ENCODE measurements at regions not wholly inside any gene's neighbourhood (a gene's known extent, or its start where the extent isn't known, plus 50 kb on each side); places are given as distances from the start of the nearest gene placed in this dataset.
"Not testable (repeated sequence)": the region's sequence is repeated elsewhere in the genome, so short reads cannot be mapped to it uniquely, and the experiment has no call there.

DNA sequence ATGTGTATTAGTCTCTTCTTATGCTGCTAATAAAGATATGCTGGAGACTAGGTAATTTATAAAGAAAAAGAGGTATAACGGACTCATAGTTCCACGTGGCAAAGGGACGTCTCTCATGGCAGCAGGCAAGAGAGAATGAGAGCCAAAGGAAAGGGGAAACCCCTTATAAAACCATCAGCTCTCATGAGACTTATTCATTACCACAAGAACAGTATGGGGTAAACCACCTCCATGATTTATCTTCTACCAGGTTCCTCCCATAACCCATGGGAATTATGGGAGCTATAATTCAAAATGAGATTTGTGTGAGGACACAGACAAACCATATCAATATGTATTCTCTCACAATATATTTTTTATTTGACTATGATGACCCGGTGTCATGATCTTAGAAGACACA, 109.1 kb downstream of the UTRN start:
- no peak for FAIRE-seq
- DNase-seq (ENCODE audit: low spot score): no peak

- DNase-seq (ENCODE audit: low spot score): no peak
- no peak for FAIRE-seq
Measured at GRCh38 chr6:144395014-144395413, 109.9 kb downstream of the UTRN start.

- FAIRE-seq: no peak
- no peak for DNase-seq (ENCODE audit: low spot score)
Measured at GRCh38 chr6:144395826-144396225, 110.7 kb downstream of the UTRN start.

DNA sequence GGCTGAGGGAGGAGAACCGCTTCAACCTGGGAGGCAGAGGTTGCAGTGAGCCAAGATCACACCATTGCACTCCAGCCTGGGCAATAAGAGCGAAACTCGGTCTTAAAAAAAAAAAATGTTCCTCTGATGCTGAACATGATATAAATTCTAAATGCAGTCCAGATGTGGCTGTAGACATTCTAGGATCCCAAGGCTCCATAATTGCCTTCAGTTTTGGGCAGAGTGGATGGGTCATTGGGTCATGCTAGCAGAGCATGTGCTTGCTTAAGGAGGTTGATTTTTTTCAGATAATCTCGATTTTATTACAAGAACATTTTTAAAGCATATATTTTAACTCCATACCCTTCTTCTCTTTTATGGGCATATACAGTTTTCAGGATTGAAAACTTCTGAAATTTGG, 112.0 kb downstream of the UTRN start:
- FAIRE-seq: no peak

GRCh38 chr6:144400321-144400720, 115.2 kb downstream of the UTRN start:
- no peak for FAIRE-seq
- no peak for DNase-seq (ENCODE audit: low spot score)

More for the DNA sequence above, 112.0 kb downstream of the UTRN start:
- DNase-seq (ENCODE audit: low spot score): no peak

DNA sequence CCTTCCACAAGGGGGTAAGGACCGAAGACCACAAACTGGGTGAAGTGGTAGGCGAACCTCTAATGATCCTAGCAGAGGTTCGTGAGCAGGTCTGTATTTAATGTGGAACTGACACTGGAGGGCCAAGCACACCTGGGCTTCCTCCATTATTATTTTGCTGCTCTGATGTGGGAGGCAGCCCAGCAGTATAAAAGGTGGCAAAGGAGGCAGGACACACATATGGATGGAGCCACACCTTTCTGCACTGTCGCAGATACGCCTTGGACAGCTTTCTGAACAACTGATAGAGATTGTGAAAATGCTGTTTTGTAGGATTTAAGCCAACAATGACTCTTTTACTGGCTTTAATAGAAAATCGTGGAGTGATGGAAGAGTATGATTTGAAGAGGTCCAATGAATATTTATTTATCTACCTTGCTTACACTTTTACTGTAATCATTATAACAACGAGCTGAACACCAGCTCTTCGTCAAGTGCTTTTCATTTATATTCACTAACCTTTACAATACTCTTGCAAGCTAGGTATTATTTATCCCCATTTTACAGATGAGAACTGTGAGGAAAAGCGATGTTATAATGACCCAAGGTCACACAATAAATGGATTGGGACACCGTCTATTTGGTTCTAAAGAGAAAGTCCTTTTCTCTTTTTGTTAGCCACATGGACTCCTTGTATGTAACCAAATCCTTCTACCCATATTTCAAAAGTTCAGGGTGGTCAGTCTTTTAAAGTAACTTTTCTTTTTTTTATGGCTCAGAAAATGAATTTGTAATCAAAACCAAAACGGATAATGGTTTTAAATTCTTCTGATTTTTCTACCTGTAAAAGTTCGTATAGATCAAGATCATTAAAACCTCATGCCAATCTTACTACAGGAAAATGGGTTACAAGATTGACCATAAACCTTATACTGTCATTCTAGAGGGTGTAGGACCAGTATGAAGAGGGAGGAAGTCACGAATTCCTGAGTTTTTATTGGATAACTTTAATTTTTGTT, 116.9 kb downstream of the UTRN start:
- no peak for FAIRE-seq
- no peak for DNase-seq (ENCODE audit: low spot score)

DNA sequence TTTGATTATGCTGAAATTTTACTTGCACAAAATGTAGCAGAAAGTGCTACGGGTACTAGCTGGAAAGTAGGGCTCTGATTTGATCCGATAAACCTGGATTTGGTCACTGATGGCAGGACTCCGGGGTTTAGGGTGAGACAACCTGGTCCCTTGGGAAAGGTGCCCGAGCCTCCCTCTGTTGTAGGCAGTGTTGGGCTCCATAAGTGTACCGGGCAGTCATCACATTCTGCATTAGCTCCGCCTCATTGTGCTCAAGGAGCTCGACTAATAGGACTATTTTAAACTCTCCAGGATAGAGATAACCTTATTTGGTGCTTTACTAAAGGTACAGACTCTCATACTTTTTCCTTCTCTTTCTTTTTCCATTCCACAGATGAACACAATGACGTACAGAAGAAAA, 117.6 kb downstream of the UTRN start:
- FAIRE-seq (no peak), DNase-seq (ENCODE audit: low spot score) (no peak)

DNA sequence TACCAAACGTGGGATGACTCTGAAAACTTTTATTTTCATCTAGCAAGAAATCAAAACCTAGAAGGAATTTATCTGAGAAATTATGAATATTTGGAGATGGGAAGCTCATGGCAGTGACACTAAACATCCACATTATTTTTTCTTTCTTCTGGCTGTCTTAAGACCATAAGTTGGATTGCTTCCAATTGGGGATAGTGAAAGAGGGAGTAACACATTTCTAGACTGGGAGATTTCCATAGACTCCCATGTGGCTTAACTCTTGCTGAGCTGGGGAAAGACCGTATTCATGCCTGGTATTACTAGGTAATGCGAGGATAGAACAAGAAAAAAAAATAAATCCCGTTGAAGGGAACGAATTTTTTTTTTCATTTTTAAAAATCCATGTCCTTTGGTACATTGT, 120.0 kb downstream of the UTRN start:
- DNase-seq (ENCODE audit: low spot score) (no peak), FAIRE-seq (no peak)

DNA sequence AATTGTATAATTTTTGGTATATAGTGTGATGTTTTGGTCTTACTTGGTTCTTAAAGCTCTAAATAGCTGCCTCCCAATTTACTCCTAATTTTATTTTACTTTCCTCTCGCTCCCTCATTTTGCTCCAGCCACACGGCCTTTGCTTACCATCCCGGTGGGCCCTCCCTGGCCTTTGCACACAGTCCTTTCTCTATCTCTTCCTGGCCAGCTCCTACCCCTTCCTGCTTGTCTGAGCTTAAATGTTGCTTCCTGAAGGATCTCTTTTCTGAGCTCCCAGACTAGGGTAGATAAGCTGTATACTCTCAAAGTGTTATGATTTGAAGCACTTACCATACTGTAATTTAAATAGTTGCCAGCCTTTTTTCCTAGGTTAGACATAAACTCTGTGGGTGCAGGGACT, 121.7 kb downstream of the UTRN start:
- FAIRE-seq: no peak
- no peak for DNase-seq (ENCODE audit: low spot score)

DNA sequence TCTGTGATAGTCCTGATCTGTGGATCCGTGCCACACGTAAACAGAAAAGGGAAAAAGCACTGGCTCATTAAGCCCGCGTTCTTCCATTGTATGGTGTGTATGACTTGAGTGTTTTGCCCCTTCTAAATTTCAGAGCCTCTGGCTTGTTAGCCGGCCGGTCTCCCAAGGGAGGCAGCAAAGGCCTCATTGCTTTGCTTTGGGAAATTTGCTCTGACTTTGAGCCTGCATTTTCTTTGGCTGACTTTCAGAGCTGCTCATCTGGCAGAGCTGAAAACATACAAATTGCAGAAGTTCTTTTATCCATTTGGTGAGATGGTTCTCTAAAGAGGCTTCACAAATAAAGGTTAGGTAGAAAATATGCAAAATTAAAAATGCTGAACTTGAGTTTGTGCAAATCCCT, 123.0 kb downstream of the UTRN start:
- FAIRE-seq (no peak), DNase-seq (ENCODE audit: low spot score) (no peak)

- FAIRE-seq (no peak), DNase-seq (ENCODE audit: low spot score) (no peak)
Measured at GRCh38 chr6:144410059-144410458, 124.9 kb downstream of the UTRN start.

- not testable (repeated sequence) for FAIRE-seq; DNase-seq (ENCODE audit: low spot score)
Measured at GRCh38 chr6:144410574-144410973, 125.4 kb downstream of the UTRN start.

DNA sequence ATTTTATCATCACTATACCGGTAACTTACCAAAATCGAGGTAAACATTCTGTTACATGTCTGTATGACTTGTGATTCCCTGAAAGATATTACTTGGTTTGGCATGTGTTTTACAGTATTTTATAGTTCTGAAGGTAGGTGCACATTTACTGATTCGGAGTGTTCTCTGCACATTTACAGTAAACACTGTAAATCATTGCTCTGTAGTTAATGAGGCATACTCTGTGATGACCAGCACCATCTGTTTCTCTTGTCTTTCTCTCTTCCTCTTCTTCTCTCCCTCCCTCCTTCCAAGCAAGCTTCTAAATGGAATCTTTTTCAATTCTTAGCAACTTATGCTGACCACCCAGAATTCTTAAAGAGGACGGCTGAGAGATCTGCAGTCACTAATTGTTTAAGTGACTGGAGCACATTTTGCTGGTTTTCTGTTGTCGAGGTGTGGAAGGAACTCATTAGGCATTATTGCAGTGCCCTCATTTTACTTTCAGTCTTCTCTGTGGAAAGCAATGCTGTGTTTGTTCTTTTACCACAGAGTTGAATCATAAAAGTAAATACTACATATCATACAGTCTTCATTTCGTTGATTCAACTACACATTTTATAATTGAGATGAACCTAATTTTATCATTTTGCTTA, 126.5 kb downstream of the UTRN start:
- DNase-seq (ENCODE audit: low spot score): no peak
- no peak for FAIRE-seq

DNA sequence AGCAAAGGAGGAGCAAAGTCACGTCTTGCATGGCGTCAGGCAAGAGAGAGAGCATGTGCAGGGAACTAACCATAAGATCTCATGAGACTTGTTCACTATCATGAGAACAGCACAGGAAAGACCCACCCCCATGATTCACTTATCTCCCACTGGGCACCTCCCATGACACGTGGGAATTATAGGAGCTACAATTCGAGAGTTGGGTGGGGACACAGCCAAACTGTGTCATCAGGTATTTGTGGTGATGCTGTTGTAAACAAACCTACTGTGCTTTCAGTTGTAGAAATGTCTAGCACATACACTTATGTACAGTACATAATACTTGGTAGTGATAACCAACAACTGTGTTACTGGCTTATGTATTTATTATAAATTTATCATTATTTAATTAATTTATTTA, 128.3 kb downstream of the UTRN start:
- no peak for DNase-seq (ENCODE audit: low spot score)
- no peak for FAIRE-seq

GRCh38 chr6:144415014-144415413, 129.9 kb downstream of the UTRN start:
- no peak for FAIRE-seq
- DNase-seq (ENCODE audit: low spot score): no peak

GRCh38 chr6:144415835-144416237, 130.7 kb downstream of the UTRN start:
- no peak for DNase-seq (ENCODE audit: low spot score)
- FAIRE-seq: no peak

- DNase-seq (ENCODE audit: low spot score): no peak
- no peak for FAIRE-seq
Measured at GRCh38 chr6:144416244-144416643, 131.1 kb downstream of the UTRN start.

- no peak for FAIRE-seq
Measured at GRCh38 chr6:144416773-144417172, 131.6 kb downstream of the UTRN start.

DNA sequence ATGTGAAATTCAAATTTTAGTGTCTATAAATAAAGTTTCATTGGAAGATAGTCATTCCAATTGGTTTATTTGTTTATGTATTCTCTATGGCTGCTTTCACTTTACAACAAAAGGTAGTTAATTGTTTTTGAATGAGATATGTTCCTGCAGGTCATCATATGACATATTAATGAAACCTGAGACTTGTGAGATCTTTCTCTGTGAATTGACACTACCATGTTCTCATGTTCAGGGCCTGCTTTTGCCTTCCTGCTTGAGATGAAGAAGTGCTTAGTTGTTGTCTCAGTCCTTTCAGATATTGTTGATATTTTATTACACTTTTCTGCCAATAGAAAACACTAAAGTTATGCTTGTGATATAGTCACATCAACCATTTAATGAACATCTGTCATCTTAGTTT, 132.5 kb downstream of the UTRN start:
- no peak for DNase-seq (ENCODE audit: low spot score)

More at GRCh38 chr6:144416773-144417172, 131.6 kb downstream of the UTRN start:
- no peak for DNase-seq (ENCODE audit: low spot score)

GRCh38 chr6:144418959-144419545, 133.9 kb downstream of the UTRN start:
- DNase-seq (ENCODE audit: low spot score): no peak
- no peak for FAIRE-seq

More for the DNA sequence above, 132.5 kb downstream of the UTRN start:
- FAIRE-seq: no peak

DNA sequence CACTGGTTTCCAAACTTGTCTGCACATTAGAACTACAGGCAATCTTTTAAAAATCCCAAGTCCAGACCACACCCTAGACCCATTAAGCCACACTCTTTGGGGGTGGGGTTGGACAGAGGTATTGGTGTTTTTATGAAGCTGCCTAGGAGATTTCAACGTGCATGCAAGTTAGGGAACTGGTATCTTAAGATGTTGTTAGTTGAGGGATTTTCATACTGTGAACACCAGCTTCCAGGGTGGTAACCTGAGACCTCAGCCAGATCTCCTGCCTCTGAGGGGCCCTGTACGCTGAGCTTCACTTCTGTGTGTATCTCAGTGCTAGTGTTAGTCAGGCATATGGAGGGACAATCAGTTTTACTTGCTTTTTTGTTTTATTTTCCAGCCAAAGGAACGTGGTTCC, 138.0 kb downstream of the UTRN start:
- DNase-seq (ENCODE audit: low spot score): no peak
- no peak for FAIRE-seq

- FAIRE-seq (no peak), DNase-seq (ENCODE audit: low spot score) (no peak)
Measured at GRCh38 chr6:144429753-144430152, 144.6 kb downstream of the UTRN start.
